Pancreas (tissue), 10 donors: ENCODE measurements at regions not wholly inside any gene's neighbourhood (a gene's known extent, or its start where the extent isn't known, plus 50 kb on each side); places are given as distances from the start of the nearest gene placed in this dataset.

Experiments used
- ATAC-seq, 4 donors: fragments of 200-7000 bp; cut with Tn5 transposase; one replicate each; pipeline versions ENCODE4 v1.8.0 to v1.9.1; 2020; ENCODE audit warnings: mild to moderate bottlenecking in 4 of 4, moderate library complexity in 4 of 4
- DNase-seq, 6 donors: peaks; one replicate each; pipeline ENCODE4 v3.0.0-alpha.2; 2020
- FAIRE-seq: peaks from 2 replicates; lab custom pipeline; 2012; peaks lifted over from hg19 to GRCh38; lab: Jason Lieb, UNC
- H3K27ac ChIP-seq, 4 donors: fragments of 200-600 bp; sonication (generic); 1 replicate in 3 of 4; 2 replicates in 1 of 4; pipeline versions ENCODE4 v1.5.0 to v1.8.0; 2020
- H3K27me3 ChIP-seq, 4 donors: fragments of 200-600 bp; one replicate each; pipeline ENCODE4 v1.8.0; 2021
- H3K36me3 ChIP-seq, 3 donors: fragments of 200-600 bp; sonication (generic) in 1 of 3; one replicate each; pipeline versions ENCODE4 v1.5.0 to v1.8.0; 2020 to 2021
- H3K4me1 ChIP-seq, 3 donors: fragments of 200-600 bp; one replicate each; pipeline ENCODE4 v1.8.0; 2021
- H3K4me3 ChIP-seq, 4 donors: fragments of 200-600 bp; sonication (generic) in 2 of 4; one replicate each; pipeline versions ENCODE4 v1.5.0 to v1.8.0; 2020 to 2021
- H3K9me3 ChIP-seq, 4 donors: fragments of 200-600 bp; one replicate each; pipeline ENCODE4 v1.8.0; 2021
- CTCF ChIP-seq, 4 donors: fragments of 200-600 bp; sonication (generic) in 3 of 4; IDR thresholded peaks; one replicate each; pipeline versions ENCODE4 v1.5.0 to v1.8.0; 2021; ENCODE audit warnings: antibody characterized with exemption in 4 of 4
- WGBS, 2 donors: extraction: QIAGEN DNeasy Blood & Tissue Kit; methylation state at CpG; one replicate each; pipeline ENCODE4 v1.1.7; 2013; 5-methylcytosine and 5-hydroxymethylcytosine counted together
- intact Hi-C, 3 donors: fragments of 100-400 bp; cut with DNase I; formaldehyde crosslinking; loops; one replicate each; pipeline versions ENCODE4 v1.11.1 to v1.14.2; 2022
- donor health status: healthy with polysubstance abuse.
- donor health status: DM: no; HTN: no; CAD: no; lungs with moderate emphysema.
- donor health status: DM: no; HTN: no; CAD: no.
- donor health status: control.
- donor health status: control.
- donor health status: Bipolar disorder and iron deficiency.
- donor health status: DM: yes; HTN: yes; CAD: no.
- donor health status: DM: no; HTN: no; CAD: no.
- donor health status: DM: no; HTN: no; CAD: no.
- donor health status: DM: yes; HTN: yes; CAD: no.

- no peak for FAIRE-seq
- Histone ChIP-seq H3K9me3 (no peaks in the 10 kb centered on the region), H3K36me3 (no peaks in the 10 kb centered on the region), H3K4me1 (no peaks in the 10 kb centered on the region), H3K27me3 (no peaks in the 10 kb centered on the region), H3K27ac (no peak overlapping the region), H3K4me3 (no peak overlapping the region)
- intact Hi-C loops, result no loop called here
- ATAC-seq, result no peak
- WGBS, 2 donors, result 65 to 70% methylated on average over 4 of the region's 4 CpGs
- no peak for TF ChIP-seq CTCF (IDR thresholded peaks at IDR 0.05)
- no peak for DNase-seq
Measured at GRCh38 chr12:90899456-90900182, 55.4 kb downstream of the CCER1 start.

- no peak for FAIRE-seq
- DNase-seq, result no peak
- Histone ChIP-seq H3K4me3 (no peak overlapping the region), H3K4me1 (no peaks in the 10 kb centered on the region), H3K27me3 (no peaks in the 10 kb centered on the region), H3K9me3 (no peaks in the 10 kb centered on the region), H3K27ac (no peak overlapping the region), H3K36me3 (no peaks in the 10 kb centered on the region)
- intact Hi-C loops, result no loop called here
- TF ChIP-seq CTCF (IDR thresholded peaks at IDR 0.05), result no peak
- ATAC-seq, result no peak
Measured at GRCh38 chr12:90897986-90898385, 57.0 kb downstream of the CCER1 start.

- ATAC-seq (no peak), DNase-seq (no peak), FAIRE-seq (no peak)
- no peaks in the 10 kb centered on the region for H3K4me1 ChIP-seq
- no peaks in the 10 kb centered on the region for H3K36me3 ChIP-seq
- H3K27ac ChIP-seq, result no peak overlapping the region
- H3K4me3 ChIP-seq, result no peak overlapping the region
- TF ChIP-seq CTCF (IDR thresholded peaks at IDR 0.05), result no peak
- WGBS, 2 donors, result 77 to 92% methylated on average over 3 of the region's 3 CpGs
- intact Hi-C loops, result no loop called here
- H3K9me3 ChIP-seq, result no peaks in the 10 kb centered on the region
- no peaks in the 10 kb centered on the region for H3K27me3 ChIP-seq
Measured at GRCh38 chr12:90897316-90897715, 57.7 kb downstream of the CCER1 start.

- no peaks in the 10 kb centered on the region for H3K9me3 ChIP-seq
- no peak overlapping the region for H3K4me3 ChIP-seq
- ATAC-seq (no peak), FAIRE-seq (peak; percentile 9), DNase-seq (no peak)
- 93% methylated on average over 1 of the region's 1 CpG for WGBS, 2 donors
- no peaks in the 10 kb centered on the region for H3K36me3 ChIP-seq
- no peak overlapping the region for H3K27ac ChIP-seq
- no peaks in the 10 kb centered on the region for H3K27me3 ChIP-seq
- intact Hi-C loops, result no loop called here
- no peaks in the 10 kb centered on the region for H3K4me1 ChIP-seq
- TF ChIP-seq CTCF (IDR thresholded peaks at IDR 0.05), result no peak
Measured at GRCh38 chr12:90896821-90897220, 58.2 kb downstream of the CCER1 start.

- H3K4me1 ChIP-seq, result no peaks in the 10 kb centered on the region
- no peaks in the 10 kb centered on the region for H3K9me3 ChIP-seq
- no peak for FAIRE-seq
- no peak for TF ChIP-seq CTCF (IDR thresholded peaks at IDR 0.05)
- H3K27me3 ChIP-seq, result no peaks in the 10 kb centered on the region
- H3K27ac ChIP-seq, result no peak overlapping the region
- DNase-seq, result no peak
- ATAC-seq, result no peak
- H3K4me3 ChIP-seq, result no peak overlapping the region
- intact Hi-C loops, result no loop called here
- no peaks in the 10 kb centered on the region for H3K36me3 ChIP-seq
Measured at GRCh38 chr12:90896164-90896563, 58.8 kb downstream of the CCER1 start.
